Spleen (tissue), 7 donors: ENCODE measurements at regions not wholly inside any gene's neighbourhood (a gene's known extent, or its start where the extent isn't known, plus 50 kb on each side); places are given as distances from the start of the nearest gene placed in this dataset.

ENCODE experiments used
- POLR2A ChIP-seq, 3 donors: fragments of 450-650 bp; IDR thresholded peaks; one replicate each; pipeline ENCODE4 v1.5.1; 2017; ENCODE audit warnings: antibody characterized with exemption in 3 of 3, mild to moderate bottlenecking in 1 of 3
- TF ChIP-seq, protein P1 (sequence below), 11 experiments: fragments of 200-600 bp in 7 of 11; fragments of 450-650 bp in 4 of 11; sonication (generic) in 4 of 11; IDR thresholded peaks in 8 of 11; conservative IDR thresholded peaks in 3 of 11; 1 replicate in 7 of 11; 2 replicates in 4 of 11; pipeline versions ENCODE4 v1.4.0 to v1.8.0; 2016 to 2021; ENCODE audit warnings: antibody characterized with exemption in 11 of 11, inconsistent platforms in 4 of 11, mild to moderate bottlenecking in 1 of 11
- donor health status: DM: no; HTN: no; CAD: no; lungs with moderate emphysema.
- donor health status: DM: no; HTN: no; CAD: no.
- donor health status: DM: no; HTN: no; CAD: no.

DNA sequence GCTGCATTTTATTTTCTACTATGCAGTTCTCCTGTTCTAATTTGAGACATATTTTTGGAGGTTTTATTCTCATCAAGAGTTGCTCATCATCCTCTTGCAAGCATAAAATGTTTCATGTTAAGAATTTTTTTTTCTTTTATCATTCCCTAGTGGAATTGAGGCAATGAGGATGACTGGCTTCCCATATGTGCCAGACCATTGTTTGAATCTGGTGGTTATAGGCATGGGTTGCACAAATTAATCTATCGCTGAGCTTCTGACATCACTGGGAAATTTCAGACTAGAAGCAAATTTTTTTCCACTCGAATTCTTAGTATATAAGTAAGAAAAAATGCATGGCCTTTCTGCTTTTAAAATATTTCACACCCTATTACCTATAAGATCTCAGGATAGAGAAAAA, 279.1 kb upstream of the PLSCR5 start:
- TF ChIP-seq, protein P1, sequence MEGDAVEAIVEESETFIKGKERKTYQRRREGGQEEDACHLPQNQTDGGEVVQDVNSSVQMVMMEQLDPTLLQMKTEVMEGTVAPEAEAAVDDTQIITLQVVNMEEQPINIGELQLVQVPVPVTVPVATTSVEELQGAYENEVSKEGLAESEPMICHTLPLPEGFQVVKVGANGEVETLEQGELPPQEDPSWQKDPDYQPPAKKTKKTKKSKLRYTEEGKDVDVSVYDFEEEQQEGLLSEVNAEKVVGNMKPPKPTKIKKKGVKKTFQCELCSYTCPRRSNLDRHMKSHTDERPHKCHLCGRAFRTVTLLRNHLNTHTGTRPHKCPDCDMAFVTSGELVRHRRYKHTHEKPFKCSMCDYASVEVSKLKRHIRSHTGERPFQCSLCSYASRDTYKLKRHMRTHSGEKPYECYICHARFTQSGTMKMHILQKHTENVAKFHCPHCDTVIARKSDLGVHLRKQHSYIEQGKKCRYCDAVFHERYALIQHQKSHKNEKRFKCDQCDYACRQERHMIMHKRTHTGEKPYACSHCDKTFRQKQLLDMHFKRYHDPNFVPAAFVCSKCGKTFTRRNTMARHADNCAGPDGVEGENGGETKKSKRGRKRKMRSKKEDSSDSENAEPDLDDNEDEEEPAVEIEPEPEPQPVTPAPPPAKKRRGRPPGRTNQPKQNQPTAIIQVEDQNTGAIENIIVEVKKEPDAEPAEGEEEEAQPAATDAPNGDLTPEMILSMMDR (IDR thresholded peaks at IDR 0.05 in 8 of 11, conservative IDR thresholded peaks at IDR 0.05 in 3 of 11): no peak
- no peak for TF ChIP-seq POLR2A (IDR thresholded peaks at IDR 0.05)
